GM21737 (cell line): ENCODE measurements at regions not wholly inside any gene's neighbourhood (a gene's known extent, or its start where the extent isn't known, plus 50 kb on each side); places are given as distances from the start of the nearest gene placed in this dataset.
"Not testable (repeated sequence)": the region's sequence is repeated elsewhere in the genome, so short reads cannot be mapped to it uniquely, and the experiment has no call there.

ENCODE experiments used
- ATAC-seq: cut with Tn5 transposase; IDR thresholded peaks from one replicate; pipeline ENCODE4 v1.9.1; 2021; ENCODE audit warnings: mild to moderate bottlenecking, moderate library complexity; ENCODE audit not compliant: unreplicated experiment

DNA sequence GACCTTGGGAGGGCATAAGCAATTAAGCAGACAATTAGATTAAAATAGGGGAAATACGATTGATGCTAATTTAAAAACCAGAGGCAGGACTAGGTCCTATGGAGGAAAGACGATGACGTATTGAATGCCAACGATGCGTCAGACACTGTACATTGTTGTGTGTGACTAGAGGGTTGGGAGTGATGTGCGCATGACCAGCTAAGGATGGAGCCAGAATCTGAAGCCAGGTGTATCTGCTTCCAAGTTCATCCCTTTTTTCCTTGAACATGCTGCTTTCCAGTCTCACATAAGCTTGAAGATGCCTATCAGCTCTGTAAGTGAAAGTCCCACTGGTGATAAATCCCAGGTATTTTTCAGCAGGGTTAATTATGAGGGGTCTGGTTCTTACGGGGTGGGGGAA is 576.2 kb downstream of the MATN1 start:
- ATAC-seq, result no peak

DNA sequence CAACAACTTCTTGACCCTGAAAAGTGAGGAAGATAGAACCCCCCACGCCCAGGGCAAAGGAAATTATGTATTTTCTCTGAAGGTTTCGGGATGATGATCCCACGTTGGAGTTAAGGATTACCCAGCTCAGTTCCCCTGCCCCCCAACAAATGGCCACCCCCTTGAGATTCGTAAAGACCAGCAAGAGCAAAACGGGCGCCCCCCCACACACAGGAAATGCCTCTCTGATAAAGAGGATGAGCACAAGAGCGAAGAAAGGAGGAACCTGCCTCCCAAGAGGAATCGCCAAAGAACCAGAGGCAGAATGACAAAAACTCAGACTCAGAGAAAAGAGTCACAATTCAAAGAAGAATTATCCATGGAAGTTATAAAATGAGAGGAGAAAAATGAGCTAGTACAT is 576.9 kb downstream of the MATN1 start:
- no peak for ATAC-seq

DNA sequence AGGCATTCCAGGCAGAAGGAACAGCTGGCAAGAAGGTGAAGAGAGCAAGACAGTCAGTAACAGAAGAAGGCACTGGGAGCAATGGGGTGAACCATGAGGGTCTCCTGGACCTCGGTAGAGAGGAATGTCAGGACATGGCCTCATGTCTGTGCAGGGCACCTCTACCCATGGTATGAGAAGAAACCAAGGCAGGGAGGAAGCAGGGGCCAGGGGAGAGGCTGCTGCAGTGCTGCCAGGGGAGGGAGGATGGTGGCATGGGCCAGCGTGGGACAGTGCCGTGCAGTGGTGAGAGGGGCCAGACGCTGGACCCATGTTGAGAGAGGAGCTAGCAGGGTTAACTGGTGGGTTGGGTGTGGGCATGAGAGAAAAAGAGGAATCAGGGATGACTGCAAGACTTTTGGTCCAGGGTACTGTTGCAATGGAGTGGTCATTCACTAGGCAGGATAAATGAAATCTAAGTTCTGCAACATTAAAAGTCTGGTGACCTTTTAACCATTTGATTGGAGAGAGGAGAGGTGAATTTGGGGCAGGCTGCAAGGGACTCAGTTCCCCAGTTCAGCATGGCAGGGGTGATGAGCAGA is 577.6 kb downstream of the MATN1 start:
- no peak for ATAC-seq

DNA sequence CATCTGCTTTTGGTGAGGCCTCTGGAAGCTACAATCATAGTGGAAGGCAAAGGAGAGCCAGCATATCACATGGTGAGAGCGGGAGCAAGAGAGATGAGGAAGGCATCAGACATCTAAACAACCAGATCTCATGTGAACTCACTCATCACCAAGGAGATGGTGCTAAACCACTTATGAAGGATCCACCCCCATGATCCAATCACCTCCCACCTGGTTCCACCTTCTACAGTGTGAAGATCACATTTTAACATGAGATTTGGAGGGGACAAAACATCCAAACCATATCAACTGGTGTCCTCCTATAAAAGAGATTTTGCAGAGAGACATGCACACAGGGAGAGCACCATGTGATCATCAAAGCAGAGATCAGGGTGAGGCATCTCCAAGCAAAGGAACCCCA is 578.6 kb downstream of the MATN1 start:
- ATAC-seq, result no peak

DNA sequence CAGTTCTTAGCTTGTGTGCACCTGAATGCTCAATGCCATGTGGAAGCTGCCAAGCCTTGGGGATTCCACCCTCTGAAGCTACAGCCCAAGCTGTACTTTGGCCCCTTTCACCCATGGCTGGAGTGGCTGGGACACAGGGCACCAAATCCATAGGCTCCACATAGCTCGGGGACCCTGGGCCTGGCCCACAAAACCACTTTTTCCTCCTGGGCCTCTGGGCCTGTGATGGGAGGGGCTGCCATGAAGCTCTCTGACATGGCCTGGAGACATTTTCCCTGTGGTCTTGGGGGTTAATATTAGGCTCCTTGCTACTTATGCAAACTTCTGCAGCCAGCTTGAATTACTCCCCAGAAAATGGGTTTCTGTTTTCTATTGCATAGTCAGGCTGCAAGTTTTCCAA is 579.9 kb downstream of the MATN1 start:
- no peak for ATAC-seq

DNA sequence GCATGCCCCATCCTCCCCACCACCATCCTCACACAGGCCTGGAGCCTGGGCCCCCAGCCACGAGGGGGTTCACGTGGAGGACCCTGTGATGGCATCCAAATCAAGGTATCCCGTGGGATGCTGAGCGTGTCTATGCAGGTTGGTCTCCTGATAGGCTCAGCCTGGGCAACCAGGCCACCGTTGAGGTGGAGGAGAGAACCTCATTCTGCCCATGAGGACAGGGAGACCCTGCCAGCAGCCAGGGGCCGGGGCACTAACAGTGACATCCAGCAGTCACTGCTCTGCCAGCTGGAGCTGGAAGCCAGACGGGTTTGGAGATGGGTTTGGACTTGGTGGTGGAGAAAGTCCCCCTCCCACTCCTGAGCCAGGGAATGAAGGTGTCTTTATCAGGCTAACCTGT is 582.8 kb downstream of the MATN1 start:
- ATAC-seq, result no peak

DNA sequence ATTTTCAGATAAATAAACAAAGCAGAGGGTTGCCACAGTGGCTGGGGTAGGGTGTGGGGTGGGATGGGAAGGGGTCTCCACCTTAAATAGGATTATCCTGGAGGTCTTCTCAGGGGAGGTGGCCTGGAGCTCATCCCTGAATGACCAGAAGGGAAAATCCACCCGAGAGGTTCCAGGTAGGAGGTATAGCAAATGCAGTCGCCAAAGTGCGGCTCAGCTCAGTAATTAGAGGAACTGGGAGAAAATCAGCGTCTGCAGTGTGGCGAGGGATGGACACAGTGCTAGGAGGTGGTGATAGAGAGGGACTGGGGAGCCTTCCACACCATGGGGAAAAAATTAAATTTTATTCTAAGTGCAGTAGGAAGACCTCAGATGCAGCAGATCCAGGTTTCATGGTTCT is 584.5 kb downstream of the MATN1 start:
- ATAC-seq, result no peak

DNA sequence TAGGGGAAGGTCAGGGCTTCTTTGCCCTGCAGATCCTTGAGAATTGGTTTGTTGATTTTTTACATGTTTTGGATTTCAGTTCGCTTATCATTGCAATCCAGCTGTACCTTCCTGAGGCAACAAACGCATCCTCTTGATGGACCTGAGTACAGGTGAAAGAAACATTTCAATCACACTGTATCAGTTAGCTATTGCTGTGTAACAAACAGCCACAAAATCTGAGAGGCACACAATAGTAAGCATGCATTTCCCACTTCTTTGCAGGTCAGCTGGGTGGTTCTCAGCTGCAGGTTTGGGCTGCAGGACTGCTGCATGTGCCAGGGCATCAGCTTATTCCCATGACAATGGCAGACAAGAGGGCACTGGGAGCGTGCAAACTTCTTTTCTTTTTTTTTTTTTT is 586.4 kb downstream of the MATN1 start:
- ATAC-seq, result no peak

DNA sequence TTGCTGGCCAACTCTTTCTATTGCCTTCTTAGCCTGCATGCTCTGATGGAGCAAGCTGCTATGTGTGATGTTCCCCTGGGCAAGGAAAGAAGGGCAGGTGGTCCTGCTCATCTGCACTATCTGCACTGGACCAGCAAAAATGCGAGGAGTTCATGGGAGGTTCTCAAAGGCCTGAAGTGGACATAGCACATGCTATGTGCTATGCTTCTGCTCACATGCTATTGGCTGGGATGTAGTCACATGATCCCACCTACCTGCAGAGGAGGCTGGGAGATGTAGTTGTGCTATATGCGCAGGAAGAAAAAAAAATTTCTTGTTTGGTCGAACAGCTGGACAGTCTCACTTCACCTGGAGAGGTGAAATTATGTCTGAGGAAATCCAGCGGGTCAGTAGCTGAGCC is 587.7 kb downstream of the MATN1 start:
- ATAC-seq, result no peak

DNA sequence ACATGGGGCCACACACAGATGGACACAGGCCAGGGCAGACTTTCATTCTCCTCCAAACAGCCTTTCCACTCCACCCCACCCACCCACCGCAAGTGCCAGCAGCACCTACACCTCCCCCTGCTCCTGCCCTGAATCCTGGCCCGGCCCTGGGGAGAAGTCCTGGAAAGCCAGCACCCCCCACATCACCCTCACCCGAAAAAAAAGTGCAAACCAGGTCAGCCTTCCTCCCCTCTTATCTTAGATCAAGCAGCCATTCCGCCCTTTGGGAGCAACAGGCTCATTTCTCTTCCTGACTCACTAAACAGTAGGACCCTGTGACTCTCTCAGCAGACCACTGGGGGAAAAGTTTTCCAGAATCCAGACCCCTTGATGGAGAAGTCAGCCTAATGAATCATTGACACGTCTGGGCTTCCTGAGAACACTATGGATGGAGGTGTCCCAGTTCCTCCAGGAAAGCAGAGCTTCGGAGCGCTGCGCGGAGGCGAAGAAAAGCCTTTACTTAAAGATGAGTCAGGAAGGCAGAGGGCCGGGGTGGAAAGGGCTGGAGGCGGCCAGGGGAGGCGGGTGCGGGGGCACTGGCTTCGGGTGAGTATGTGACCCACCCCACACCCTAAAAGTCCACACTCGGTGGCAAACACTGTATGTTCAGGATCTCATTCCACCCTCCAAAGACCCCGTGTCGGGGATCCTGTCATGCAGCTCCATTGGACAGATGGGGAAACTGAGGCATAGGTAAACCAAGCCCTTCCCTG is 588.7 kb downstream of the MATN1 start:
- ATAC-seq, result no peak

DNA sequence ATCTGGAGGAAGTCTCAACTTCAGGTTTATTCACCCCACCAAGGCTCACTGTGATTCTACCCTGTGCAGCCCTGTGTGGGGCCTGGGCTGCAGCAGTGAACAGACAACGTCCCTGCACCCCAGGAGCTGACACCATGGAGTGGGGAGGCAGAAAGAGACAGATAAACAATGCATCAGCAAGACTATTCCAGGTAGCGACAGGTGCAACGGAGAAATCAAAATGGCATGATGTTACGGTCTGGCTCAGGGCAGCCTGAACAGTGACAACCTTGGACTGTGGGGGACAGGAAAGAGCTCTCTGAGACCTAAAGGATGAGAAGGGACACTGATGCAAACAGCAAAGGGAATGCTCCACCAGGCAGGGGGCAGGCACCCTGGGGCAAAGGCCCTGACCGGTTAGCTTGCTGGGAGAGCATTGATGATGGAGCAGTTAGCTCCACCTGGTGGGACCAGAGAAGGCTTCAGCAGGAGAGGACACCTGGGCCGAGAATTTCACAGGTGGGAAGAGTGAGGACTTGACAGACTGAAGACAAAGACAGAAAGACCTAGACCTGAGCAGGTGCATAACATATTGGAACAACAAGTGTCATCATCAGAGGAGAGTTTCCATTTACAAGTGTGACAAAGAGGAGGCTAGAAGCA is 589.9 kb downstream of the MATN1 start:
- ATAC-seq, result no peak

DNA sequence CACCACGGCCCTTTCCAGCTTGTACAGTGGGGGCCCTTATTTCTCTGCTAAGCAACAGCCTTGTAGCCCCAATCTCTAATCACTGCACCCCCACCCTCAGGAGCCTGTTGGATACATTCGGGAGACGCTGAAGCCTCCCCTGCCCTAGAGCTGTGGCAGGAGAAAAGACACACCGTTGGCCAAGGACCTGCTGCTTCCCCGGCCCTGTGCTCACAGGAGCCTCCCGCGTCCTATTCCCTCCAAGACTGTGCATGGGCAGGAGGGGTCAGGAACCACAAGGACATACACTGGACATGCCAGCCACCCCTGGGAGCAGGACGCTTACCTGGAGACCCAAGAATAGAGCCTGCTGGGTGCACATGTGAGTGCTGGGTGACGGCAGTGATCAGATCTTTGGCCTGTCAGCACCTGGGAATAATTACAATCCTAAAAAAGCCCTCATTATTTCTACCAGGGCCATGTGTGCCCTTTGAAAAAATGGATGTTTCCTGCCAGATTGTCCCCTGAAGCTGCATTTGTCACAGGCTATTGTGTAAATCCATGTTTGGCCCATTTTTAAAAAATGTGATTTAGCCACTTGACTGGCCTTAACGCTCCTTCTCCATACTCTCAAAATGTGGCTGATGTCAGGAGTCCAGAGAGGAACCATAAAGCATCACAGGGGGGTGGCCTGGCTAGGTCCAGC is 590.6 kb downstream of the MATN1 start:
- no peak for ATAC-seq

DNA sequence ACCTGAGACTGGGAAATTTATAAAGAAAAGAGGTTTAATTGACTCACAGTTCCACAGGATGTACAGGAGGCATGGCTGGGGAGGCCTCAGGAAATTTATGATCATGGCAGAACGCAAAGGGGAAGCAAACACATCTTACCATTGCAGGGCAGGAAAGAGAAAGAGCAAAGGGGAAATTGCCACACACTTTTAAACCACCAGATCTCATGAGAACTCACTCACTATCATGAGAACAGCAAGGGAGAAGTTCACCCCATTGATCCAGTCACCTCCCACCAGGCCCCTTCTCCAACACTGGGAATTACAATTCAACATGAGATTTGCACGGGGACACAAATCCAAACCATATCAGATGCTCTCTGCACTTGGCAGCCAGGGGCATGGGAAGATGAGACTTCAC is 592.8 kb downstream of the MATN1 start:
- ATAC-seq, result not testable (repeated sequence)

DNA sequence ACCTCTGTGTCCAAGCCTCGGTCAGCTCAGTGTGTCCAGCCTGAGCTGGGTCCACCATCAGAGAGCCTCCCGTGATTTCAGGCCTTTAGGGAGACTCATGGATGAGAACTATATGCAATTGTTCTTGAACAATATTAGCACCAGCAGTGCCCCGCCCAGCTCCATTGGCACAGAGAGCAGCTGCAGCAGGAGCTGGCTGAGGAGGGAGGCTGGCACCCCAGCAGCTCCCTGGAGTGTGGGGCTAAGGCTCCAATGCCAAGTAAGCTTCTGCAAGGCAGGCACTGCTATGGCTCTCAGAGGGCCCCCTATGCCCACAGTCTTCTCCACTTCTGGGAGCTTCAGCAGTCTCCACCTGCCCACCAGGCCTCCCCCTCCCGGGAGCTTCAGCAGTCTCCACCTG is 593.3 kb downstream of the MATN1 start:
- no peak for ATAC-seq

DNA sequence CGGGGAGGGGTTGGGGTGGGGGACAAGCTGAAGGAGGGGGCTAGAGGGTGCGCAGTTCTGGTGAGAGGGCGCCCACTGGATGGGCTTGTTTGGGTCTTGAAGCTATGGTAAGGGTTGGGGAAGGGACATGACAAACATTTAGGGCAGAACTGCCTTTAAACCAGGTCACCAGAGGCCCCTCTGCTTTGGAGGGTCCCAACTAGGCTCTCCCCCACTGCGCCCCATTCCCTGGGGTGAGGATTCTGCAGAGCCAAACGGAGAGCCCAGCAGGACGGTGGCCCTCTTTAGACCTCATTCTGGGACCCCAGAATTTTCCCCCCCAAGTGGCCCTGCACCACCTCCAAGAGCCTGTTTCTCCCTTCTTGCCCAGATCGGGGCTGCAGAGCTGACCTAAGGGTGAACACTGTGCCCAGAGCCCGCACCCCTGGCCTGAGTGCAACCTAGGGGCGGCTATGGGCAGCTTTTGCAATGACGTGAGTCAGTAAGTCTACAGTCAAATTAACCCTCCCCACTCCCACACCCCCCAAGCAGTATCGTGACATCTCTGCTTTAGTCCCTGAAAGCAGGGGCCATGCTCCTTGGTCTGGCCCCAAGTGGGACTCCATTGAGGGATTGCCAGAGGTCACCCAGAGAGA is 593.8 kb downstream of the MATN1 start:
- no peak for ATAC-seq

DNA sequence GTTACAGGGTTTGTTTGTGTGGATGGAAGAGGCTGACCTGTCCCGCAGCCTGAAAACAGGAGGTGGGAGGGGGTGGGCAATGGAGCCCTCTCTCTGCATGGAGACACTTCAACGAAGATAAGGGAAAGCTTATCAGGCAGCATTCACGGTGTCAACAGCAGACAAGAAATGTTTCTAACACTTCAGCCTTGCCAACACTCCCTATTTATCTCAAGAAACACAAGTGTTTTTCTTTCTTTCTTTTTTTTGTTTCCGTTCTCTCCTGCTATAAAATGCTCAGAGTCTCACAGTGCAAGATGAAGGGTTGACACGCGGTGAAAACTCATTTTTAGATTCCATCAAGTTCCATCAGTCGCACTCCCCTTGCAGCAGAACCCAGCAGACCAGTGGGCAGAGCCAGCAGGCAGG is 594.4 kb downstream of the MATN1 start:
- ATAC-seq, result no peak

DNA sequence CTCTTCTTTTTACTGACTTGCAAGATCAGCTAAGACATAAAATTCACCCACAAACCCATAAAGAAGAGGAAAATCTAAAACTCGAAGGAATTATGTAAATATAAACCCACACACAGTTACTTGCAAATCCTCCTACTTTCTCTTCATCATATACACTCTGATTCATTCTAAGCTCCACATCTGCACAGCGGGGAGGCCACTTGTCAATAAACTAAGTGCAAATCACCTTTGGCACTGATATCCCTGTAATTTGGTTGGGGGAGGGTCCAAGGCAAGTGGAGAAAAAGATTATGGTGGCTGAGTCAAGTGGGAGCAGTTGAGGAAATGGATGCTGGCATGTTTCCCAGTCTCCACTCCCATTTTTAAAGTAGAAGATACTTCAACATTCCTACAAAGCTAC is 596.5 kb downstream of the MATN1 start:
- ATAC-seq, result no peak

DNA sequence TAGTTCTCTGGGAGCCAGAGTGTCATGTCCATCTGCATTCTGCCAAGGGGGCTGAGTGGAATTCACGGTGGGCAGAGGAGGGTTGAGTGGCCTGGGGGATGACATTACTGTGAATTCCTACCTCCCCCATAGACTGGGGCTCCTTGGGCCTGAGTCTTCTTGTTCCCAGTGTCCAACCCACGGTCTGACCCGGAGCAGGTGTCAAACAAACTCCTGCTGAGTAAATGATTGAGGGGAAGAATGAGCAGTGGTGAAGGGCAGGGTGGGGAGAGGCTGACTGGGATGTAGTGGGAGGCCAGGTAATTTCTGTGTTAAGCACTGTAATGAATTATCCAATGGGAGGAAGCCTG is 597.6 kb downstream of the MATN1 start:
- no peak for ATAC-seq

DNA sequence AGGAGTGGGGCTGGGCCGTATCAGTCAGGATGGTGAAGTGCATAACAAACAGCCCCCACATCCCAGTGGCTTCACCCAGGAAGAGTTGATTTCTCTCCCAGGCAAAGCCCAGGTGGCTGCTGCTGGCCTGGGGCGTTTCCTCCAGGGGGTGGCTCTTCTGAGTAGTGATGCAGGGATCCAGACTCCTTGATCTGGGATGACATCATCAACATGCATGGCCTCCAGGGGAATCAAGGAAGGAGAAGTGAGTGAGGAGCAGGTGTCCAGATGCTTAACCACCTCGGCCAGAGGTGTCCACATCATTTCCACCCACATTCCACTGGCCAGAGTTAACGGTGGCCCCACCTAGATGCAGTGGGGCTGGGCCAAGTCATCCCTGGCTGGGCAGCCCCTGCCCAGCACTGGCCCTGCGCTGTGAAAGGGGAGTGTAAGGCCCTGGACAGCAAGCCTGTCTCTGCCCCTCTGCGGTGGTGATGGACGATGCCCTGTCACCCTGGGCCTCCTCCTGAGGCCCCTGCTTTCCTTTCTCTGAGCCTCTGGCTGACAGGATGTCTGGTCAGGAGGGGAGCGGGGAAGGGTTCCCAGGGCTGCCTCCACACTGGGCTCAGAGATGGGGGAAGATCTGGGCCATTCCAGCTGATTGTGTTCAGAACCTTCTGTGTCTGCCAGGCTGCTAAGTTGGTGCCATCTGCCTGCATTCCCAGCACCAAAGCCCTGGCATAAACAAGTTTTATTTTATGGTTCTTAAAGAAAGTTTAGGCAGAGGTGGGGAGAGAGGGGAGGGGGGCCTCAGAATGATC is 598.2 kb downstream of the MATN1 start:
- ATAC-seq, result no peak

DNA sequence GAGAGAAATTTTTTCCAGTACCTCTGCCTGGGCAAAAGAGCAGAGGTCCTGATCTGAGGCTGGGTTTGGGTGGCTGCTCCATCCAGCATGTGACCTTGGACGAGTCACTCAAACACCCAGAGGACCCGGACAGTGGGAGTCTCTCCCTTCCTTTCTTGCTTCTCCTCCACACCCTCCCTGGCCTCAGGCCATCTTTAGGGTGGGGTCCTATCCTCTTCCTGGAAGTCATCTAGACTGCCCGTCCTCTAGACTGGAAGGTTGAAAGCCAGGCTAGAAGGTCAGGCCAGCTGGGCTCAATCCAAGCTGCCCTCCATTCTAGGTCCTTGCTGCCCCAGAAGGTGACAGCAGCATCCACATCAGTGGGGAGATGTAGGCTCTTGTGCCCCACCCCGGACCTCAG is 599.5 kb downstream of the MATN1 start:
- ATAC-seq, result no peak

DNA sequence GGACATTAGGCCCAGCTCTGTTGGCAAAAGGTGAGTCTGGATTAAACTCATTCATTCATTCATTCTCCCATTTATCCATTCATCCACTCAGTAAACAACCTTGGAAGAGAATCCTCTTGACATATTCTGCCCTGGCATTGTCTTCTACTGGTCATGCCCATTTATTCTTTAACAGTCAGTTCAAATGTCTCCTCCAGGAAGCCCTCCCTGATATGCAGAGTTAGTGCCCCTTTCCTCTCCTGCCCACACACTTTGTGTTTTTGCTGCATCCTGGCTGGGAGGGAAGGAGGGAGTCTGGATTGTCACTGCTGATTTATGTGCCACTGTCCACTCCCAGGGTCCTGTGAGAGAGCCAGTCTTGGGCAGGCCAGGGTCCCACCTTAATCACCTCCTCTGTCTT is 600.3 kb downstream of the MATN1 start:
- no peak for ATAC-seq
